GM21390 (cell line): ENCODE measurements at regions not wholly inside any gene's neighbourhood (a gene's known extent, or its start where the extent isn't known, plus 50 kb on each side); places are given as distances from the start of the nearest gene placed in this dataset.
"Not testable (repeated sequence)": the region's sequence is repeated elsewhere in the genome, so short reads cannot be mapped to it uniquely, and the experiment has no call there.

ENCODE experiments used
- ATAC-seq: cut with Tn5 transposase; IDR thresholded peaks from one replicate; pipeline ENCODE4 v1.9.1; 2021; ENCODE audit not compliant: unreplicated experiment

GRCh38 chr14:105864651-105865265 is 338.4 kb downstream of the TMEM121 start:
- no peak for ATAC-seq

- ATAC-seq, result no peak
Observed at GRCh38 chr14:105865266-105865903, 339.0 kb downstream of the TMEM121 start.

- no peak for ATAC-seq
Observed at GRCh38 chr14:105865904-105866840, 339.8 kb downstream of the TMEM121 start.

- no peak for ATAC-seq
Observed at GRCh38 chr14:105866841-105867321, 340.5 kb downstream of the TMEM121 start.

- no peak for ATAC-seq
Observed at GRCh38 chr14:105867961-105868599, 341.7 kb downstream of the TMEM121 start.

GRCh38 chr14:105871590-105871989 is 345.2 kb downstream of the TMEM121 start:
- ATAC-seq, result no peak

- ATAC-seq, result no peak
Observed at GRCh38 chr14:105873870-105874512, 347.6 kb downstream of the TMEM121 start.

- no peak for ATAC-seq
Observed at GRCh38 chr14:105876158-105876557, 349.8 kb downstream of the TMEM121 start.

GRCh38 chr14:105876829-105877228 is 350.4 kb downstream of the TMEM121 start:
- ATAC-seq, result no peak

- no peak for ATAC-seq
Observed at GRCh38 chr14:105877645-105878044, 351.3 kb downstream of the TMEM121 start.

GRCh38 chr14:105878125-105878524 is 351.7 kb downstream of the TMEM121 start:
- ATAC-seq, result no peak

- ATAC-seq, result no peak
Observed at GRCh38 chr14:105878554-105878953, 352.2 kb downstream of the TMEM121 start.

GRCh38 chr14:105879503-105879866 is 353.1 kb downstream of the TMEM121 start:
- no peak for ATAC-seq

GRCh38 chr14:105879867-105880561 is 353.6 kb downstream of the TMEM121 start:
- ATAC-seq, result no peak

- ATAC-seq, result no peak
Observed at GRCh38 chr14:105880616-105881015, 354.2 kb downstream of the TMEM121 start.

- no peak for ATAC-seq
Observed at GRCh38 chr14:105881021-105881930, 354.9 kb downstream of the TMEM121 start.

- ATAC-seq, result not testable (repeated sequence)
Observed at GRCh38 chr14:105882011-105882410, 355.6 kb downstream of the TMEM121 start.

GRCh38 chr14:105882626-105883025 is 356.2 kb downstream of the TMEM121 start:
- ATAC-seq, result no peak
